Vagina (tissue), 2 donors: ENCODE measurements at regions not wholly inside any gene's neighbourhood (a gene's known extent, or its start where the extent isn't known, plus 50 kb on each side); places are given as distances from the start of the nearest gene placed in this dataset.

Experiments used
- CTCF ChIP-seq, 3 experiments: fragments of 450-650 bp in 2 of 3; fragments of 200-600 bp in 1 of 3; sonication (generic) in 1 of 3; IDR thresholded peaks; one replicate each; pipeline ENCODE4 v1.5.1; 2017 to 2019; ENCODE audit warnings: antibody characterized with exemption in 3 of 3, mild to moderate bottlenecking in 2 of 3, moderate library complexity in 2 of 3
- POLR2A ChIP-seq, 2 donors: fragments of 450-650 bp; IDR thresholded peaks; one replicate each; pipeline ENCODE4 v1.6.1; 2017; ENCODE audit warnings: antibody characterized with exemption in 2 of 2, mild to moderate bottlenecking in 2 of 2, moderate library complexity in 2 of 2

DNA sequence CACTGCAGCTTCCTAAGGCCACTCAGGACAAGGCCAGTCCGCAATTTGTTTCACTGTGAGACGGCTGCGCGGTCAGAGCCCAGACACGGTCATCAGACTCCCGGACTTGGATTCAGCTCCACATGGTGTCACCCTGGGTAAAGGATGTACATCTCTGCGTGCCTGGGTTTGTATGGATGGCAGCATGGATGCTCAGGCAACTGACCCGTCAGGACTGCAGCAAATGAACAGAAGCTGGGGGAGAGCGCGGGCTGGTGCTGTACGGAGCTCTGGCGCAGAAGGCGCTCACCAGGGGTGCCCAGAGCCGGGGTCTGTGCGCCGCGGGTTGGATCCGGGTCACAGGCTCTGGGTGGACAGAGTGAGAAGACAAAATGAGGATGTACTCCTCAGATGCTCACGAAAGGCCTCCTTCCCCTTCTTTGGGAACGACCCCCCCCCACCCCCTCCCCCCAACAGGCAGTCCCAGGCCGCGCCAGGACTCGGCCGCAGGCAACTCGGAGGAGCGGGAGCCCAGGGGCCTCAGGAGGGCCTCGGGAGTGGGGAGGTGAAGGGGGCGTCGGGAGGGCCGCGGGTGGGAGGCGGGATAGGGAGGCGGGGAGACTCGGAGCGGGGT lies 92.4 kb downstream of the CXCL12 start:
- TF ChIP-seq CTCF (IDR thresholded peaks at IDR 0.05) (no peak), POLR2A (IDR thresholded peaks at IDR 0.05) (no peak)
